ENCODE measurements at regions not wholly inside any gene's neighbourhood (a gene's known extent, or its start where the extent isn't known, plus 50 kb on each side); places are given as distances from the start of the nearest gene placed in this dataset.
"Not testable (repeated sequence)": the region's sequence is repeated elsewhere in the genome, so short reads cannot be mapped to it uniquely, and the experiment has no call there.

DNA sequence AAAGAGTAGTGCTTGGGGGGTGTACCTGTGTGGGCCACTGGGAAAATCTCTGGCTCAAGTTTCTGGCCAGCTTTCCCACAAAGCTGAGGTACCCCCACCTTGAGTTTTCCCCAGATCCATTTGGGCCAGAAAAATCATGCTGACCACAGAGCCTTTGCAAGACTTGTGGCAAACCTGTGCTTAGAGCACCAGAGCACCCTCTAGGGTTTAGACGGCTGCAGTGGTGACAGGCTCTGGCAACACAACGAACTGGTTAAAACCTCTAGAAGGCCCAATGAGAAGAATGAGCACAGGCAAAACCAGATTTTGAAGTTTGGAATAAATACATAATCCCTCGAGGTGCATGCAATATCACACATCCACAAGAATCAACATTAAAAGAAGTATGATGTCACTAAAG is 290.7 kb upstream of the FOLH1 start:
- no peak for DNase-seq (ENCODE audit: low spot score)

- no peak for DNase-seq (ENCODE audit: low spot score)
These were observed 296.8 kb upstream of the FOLH1 start for GRCh38 chr11:49505231-49505630.

DNA sequence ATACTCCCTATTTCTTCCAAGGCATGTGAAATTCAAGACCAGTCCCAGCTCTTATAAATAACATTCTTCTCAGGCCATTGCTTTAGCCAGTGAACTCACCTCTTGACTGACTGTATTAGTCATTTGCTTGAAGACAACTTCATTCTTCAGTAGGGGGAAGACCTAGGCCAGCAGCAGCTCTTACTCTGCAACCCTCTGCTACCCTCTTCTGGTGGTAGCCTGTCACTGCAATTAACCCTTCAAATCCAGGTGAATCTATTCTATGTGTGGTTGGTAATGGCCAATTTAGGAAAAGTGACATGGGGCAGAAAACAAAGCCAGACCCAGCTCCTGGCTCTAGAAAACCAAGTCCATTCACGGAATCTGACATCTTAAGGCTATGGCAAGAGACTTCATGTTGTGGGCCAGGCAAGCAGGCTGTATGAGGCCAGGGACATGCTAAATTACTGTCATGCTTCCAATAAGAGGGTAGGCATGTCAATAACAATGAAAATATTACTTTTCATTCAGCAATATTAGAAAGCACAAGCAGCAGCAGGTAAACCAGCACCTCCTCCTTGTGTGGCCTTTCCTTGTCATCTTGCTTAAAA is 317.9 kb upstream of the FOLH1 start:
- peak; percentile 89 for DNase-seq (ENCODE audit: low spot score)

DNA sequence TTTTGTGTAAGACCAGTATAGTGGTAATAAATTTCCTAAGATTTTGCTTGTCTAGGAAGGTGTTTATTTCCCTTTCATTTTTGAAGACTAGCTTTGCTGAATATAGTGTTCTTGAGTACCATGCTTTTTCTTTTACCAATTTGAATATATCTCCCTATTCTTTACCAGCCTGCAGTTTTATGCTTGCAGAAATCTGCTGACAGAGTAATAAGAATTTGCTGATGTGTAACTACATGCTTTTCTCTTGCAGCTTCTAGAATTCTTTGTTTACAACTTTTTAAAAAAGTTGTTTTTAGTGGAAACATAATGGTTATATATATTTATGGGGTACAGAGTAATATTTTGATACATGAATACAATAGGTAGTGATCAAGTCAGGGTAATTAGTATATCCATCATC is 324.8 kb upstream of the FOLH1 start:
- no peak for DNase-seq (ENCODE audit: low spot score)

GRCh38 chr11:49538927-49539326 is 330.5 kb upstream of the FOLH1 start:
- DNase-seq (ENCODE audit: low spot score), result not testable (repeated sequence)

GRCh38 chr11:49558261-49558847 is 350.0 kb upstream of the FOLH1 start:
- not testable (repeated sequence) for DNase-seq (ENCODE audit: low spot score)

GRCh38 chr11:49560593-49560992 is 352.2 kb upstream of the FOLH1 start:
- DNase-seq (ENCODE audit: low spot score), result not testable (repeated sequence)

GRCh38 chr11:49561240-49561880 is 353.0 kb upstream of the FOLH1 start:
- DNase-seq (ENCODE audit: low spot score), result not testable (repeated sequence)

DNA sequence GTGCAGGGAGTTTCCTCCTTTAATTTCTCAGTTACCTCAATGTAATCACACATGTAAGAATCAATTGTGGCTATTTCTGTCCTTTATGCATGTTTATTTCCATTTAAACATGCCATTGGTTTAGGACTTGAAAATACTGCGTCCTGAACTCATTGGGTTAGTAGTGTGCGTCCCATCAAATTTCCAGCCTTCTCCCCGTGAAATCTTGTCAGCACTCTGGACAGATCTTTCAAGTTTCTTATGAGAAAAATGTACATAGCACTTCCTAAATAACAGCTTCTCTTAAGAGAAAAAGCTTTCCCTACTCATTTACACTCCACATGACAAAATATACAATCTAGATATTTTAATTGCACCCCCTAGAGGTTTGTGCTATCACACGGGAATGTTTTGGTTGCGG is 353.9 kb upstream of the FOLH1 start:
- peak; percentile 3 for DNase-seq (ENCODE audit: low spot score)

DNA sequence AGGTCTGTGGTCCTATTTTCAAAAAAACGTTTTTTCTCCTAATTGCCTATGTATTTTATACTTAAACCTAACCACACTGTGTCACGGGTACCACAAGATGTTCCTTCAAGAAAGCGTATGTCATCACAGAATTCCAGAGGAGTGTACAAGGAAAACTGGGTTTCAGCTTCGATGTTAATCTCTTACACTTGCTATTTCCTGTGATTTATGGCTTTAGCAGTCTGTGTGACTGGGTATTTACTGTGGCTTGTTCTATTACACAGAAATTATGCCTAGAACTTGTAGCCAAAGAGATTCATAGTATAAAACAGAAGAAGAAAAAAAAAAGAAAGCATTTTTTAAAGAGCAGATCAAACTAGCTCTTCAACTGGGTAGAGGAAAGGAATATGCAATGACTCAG is 371.1 kb upstream of the FOLH1 start:
- DNase-seq (ENCODE audit: low spot score), result not testable (repeated sequence)

DNA sequence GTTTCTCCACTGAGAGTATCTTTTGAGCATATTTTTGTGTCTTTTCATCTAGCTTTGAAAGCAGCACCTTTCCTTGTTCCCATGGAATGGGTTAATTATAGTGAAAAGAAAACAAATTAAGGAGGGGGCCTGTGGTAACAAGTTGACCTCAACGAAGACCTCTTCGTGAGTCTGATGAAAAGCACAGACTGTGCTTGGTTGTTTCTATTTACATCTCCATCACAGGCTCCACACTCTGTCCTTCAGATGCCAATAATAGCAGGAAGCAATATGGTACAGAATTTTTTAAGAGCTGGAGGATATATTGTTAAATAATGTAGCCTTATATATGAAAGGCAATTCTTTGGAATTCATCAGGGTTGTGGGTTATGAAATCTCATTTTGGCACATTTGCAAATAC is 366.7 kb upstream of the OR4C13 start:
- DNase-seq (ENCODE audit: low spot score), result not testable (repeated sequence)

- not testable (repeated sequence) for DNase-seq (ENCODE audit: low spot score)
These were observed 343.3 kb upstream of the OR4C13 start for GRCh38 chr11:49608892-49609291.

- not testable (repeated sequence) for DNase-seq (ENCODE audit: low spot score)
These were observed 328.3 kb upstream of the OR4C13 start for GRCh38 chr11:49623872-49624271.

GRCh38 chr11:49670705-49671104 is 281.5 kb upstream of the OR4C13 start:
- not testable (repeated sequence) for DNase-seq (ENCODE audit: low spot score)

DNA sequence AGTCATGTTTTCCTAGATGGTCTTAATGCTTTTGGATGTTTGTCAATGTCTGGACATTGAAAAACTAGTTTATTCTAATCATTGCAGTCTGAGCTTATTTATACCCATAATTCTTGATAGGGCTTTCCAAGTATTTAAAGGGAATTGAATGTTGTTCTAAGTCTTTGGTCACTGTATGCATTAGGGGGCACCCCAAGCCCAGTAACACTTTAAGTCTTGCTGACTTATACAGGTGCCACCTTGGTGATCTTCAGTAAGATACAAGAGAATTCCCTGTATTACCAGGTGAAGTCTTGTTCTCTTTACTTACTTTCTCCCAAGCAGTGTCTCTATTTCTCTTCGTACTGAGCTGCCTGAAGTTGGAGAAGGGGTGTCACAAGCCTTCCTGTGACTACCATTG is 250.1 kb upstream of the OR4C13 start:
- peak; percentile 0 for DNase-seq (ENCODE audit: low spot score)

- not testable (repeated sequence) for DNase-seq (ENCODE audit: low spot score)
These were observed 201.7 kb upstream of the OR4C13 start for GRCh38 chr11:49750447-49750846.

GRCh38 chr11:49750960-49751359 is 201.2 kb upstream of the OR4C13 start:
- DNase-seq (ENCODE audit: low spot score), result not testable (repeated sequence)

DNA sequence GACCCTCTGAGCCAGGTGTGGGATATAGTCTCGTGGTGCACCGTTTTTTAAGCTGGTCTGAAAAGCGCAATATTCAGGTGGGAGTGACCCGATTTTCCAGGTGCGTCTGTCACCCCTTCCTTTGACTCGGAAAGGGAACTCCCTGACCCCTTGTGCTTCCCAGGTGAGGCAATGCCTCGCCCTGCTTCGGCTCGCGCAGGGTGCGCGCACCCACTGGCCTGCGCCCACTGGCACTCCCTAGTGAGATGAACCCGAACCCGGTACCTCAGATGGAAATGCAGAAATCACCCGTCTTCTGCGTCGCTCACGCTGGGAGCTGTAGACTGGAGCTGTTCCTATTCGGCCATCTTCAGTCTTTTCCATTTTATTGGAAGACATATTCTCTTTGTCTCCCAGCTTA is 171.4 kb upstream of the OR4C13 start:
- not testable (repeated sequence) for DNase-seq (ENCODE audit: low spot score)

DNA sequence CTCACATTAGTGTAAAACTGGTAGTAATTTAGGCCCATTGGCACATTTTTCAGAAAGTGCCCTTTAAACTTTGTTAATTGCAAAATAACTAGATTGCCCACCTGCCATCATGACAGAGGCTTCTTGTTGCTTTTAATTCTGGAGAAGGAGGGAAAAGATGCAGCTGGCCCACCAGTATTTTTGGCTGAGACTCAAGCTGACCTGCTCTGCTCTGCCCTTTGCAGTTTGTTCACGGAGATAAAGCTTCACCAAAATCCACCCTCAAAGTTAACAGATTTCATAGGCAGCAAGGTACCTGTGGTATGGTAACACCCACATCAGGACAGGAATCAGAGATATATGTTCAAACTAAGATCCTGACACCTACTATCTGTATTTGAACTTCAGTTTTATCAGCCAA is 170.2 kb upstream of the OR4C13 start:
- not testable (repeated sequence) for DNase-seq (ENCODE audit: low spot score)

DNA sequence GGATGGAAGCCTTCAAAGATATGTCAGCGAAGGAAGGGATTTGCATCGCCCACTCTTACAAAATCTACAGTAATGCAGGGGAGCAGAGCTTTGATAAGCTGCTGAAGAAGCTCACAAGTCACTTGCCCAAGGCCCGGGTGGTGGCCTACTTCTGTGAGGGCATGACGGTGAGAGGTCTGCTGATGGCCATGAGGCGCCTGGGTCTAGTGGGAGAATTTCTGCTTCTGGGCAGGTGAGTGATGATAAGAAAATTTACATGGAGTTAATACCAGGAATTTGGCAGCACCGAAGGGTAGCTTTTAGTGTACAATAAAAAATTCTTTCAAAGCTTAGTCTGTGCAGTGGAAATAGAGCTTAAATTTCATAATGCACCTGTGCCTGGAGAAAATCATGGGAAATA is 168.3 kb upstream of the OR4C13 start:
- DNase-seq (ENCODE audit: low spot score), result not testable (repeated sequence)

DNA sequence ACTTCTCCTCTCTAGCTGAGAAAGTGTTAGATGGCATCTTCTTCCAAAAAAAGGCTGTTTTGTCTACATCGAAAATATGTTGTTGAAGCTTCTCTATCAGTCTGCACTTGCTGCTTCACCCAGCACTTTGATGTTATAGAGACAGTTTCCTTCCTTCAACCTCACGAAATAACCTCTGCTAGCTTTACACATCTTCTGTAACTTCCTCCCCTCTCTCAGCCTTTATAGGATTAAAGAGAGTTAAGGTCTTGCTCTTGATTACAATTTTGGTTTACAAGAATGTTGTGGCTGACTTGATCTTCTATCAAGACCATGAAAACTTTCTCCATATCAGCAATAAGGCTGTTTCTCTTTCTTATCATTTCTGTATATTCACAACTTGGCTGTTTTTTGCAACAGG is 162.4 kb upstream of the OR4C13 start:
- not testable (repeated sequence) for DNase-seq (ENCODE audit: low spot score)

- DNase-seq (ENCODE audit: low spot score), result not testable (repeated sequence)
These were observed 153.9 kb upstream of the OR4C13 start for GRCh38 chr11:49798206-49798837.
